ENCODE measurements at regions not wholly inside any gene's neighbourhood (a gene's known extent, or its start where the extent isn't known, plus 50 kb on each side); places are given as distances from the start of the nearest gene placed in this dataset.

DNA sequence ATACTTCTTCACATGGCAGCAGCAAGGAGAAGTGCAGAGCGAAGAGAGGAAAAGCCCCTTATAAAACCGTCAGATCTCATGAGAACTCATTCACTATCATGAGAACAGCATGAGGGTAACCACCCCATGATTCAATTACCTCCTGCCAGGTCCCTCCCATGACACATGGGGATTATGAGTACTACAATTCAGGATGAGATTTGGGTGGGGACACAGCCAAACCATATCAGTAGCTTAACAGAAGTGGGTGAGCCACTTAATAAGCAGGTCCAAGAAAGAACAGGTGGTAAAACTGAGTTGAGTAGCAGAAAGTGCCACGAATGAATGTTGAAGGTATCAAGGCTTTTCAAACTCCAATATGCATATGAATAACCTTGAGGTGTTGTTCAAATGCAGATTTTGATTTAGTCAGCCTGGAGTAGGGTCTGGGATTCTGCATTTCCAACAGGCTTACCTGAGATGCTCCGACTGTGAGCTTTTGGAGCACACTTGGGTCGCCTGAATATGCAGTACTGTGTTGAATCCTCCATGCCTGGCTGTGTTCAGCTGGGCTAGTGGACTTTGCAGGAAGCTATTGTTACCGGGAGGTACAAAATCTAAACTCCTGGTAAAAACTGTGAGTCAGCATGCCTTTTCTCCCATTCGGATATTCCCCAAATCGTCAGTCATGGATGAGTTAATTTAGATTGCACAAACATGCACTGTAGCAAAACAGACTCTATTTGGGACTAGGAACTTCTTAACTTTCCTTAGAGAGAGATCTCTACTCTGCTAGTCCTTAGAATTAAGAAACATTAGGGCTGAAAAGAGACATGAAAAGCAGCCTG, 69.0 kb upstream of the PRKCQ start:
- no peak for DNase-seq
- H3K4me1 ChIP-seq (ENCODE audit: control insufficient read depth, insufficient read depth, low read length): no peaks in the 10 kb centered on the region
- Mint-ChIP-seq H3K27me3 (ENCODE audit: insufficient read depth) (no peaks in the 10 kb centered on the region), H3K9me3 (no peaks in the 10 kb centered on the region), H3K36me3 (ENCODE audit: low read depth) (no peaks in the 10 kb centered on the region), H3K27ac (no peak overlapping the region), H3K4me3 (no peak overlapping the region), H3K4me1 (no peaks in the 10 kb centered on the region)
- TF ChIP-seq, protein P1, sequence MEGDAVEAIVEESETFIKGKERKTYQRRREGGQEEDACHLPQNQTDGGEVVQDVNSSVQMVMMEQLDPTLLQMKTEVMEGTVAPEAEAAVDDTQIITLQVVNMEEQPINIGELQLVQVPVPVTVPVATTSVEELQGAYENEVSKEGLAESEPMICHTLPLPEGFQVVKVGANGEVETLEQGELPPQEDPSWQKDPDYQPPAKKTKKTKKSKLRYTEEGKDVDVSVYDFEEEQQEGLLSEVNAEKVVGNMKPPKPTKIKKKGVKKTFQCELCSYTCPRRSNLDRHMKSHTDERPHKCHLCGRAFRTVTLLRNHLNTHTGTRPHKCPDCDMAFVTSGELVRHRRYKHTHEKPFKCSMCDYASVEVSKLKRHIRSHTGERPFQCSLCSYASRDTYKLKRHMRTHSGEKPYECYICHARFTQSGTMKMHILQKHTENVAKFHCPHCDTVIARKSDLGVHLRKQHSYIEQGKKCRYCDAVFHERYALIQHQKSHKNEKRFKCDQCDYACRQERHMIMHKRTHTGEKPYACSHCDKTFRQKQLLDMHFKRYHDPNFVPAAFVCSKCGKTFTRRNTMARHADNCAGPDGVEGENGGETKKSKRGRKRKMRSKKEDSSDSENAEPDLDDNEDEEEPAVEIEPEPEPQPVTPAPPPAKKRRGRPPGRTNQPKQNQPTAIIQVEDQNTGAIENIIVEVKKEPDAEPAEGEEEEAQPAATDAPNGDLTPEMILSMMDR (conservative IDR thresholded peaks at IDR 0.05): no peak
- H3K4me3 ChIP-seq (ENCODE audit: low read length): no peak overlapping the region
- no peaks in the 10 kb centered on the region for H3K36me3 ChIP-seq (ENCODE audit: control insufficient read depth, insufficient read depth, low read length)
- H3K9ac ChIP-seq (ENCODE audit: extremely low read depth, low read length, poor library complexity, severe bottlenecking): no peak overlapping the region
- 63 to 69% methylated on average over 6 to 8 of the region's 8 CpGs for WGBS, 2 experiments (ENCODE audit: insufficient coverage in 1 of 2, insufficient read length in 1 of 2)
- no peak overlapping the region for H3K27ac ChIP-seq (ENCODE audit: low read depth, low read length)
- no peaks in the 10 kb centered on the region for H3K9me3 ChIP-seq (ENCODE audit: control insufficient read depth, low read length)
- H3K27me3 ChIP-seq (ENCODE audit: control insufficient read depth, insufficient read depth, low read length, poor library complexity, severe bottlenecking): no peaks in the 10 kb centered on the region

DNA sequence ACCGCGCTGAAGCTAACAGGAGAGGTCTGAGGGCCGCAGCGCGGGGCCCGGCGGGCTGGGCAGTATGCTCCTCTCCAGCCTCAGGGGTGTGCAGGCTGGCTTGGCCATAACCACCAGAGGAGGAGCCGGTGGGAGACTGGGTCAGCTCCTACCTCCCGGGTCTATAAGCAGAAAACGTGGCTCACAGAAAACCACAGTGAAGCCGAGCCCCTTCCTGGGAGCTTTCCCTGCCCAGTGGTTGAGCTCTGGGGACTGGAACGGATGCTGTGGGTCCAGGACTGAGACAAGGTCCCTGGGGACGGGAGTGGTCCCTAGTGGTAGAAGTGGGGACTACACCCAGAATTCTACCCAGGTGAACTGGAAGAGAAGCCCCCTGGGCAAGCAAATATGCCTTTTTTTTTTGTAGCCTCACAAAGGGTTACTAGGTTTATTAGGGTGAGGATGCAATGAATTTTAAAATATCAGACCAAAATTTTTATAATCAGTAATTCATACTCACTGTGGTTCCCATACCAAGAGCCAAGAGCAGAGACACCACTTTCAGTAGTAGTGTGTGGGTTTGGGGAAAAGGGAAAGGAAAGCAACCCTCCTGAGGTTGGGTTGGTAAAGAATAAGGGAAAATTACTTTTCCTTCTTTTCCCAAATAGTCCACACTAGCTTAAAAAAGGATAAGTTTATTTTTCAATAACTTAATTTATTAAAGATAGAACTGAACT, 67.9 kb upstream of the PRKCQ start:
- Histone ChIP-seq H3K4me1 (ENCODE audit: control insufficient read depth, insufficient read depth, low read length) (no peaks in the 10 kb centered on the region), H3K9ac (ENCODE audit: extremely low read depth, low read length, poor library complexity, severe bottlenecking) (no peak overlapping the region), H3K36me3 (ENCODE audit: control insufficient read depth, insufficient read depth, low read length) (no peaks in the 10 kb centered on the region), H3K27me3 (ENCODE audit: control insufficient read depth, insufficient read depth, low read length, poor library complexity, severe bottlenecking) (no peaks in the 10 kb centered on the region), H3K27ac (ENCODE audit: low read depth, low read length) (no peak overlapping the region), H3K9me3 (ENCODE audit: control insufficient read depth, low read length) (no peaks in the 10 kb centered on the region), H3K4me3 (ENCODE audit: low read length) (no peak overlapping the region)
- Mint-ChIP-seq H3K27me3 (ENCODE audit: insufficient read depth) (no peaks in the 10 kb centered on the region), H3K4me3 (no peak overlapping the region), H3K9me3 (no peaks in the 10 kb centered on the region), H3K4me1 (no peaks in the 10 kb centered on the region), H3K36me3 (ENCODE audit: low read depth) (no peaks in the 10 kb centered on the region), H3K27ac (no peak overlapping the region)
- TF ChIP-seq, protein P1 (conservative IDR thresholded peaks at IDR 0.05): peak; percentile 92
- 33 to 65% methylated on average over 6 to 13 of the region's 13 CpGs for WGBS, 2 experiments (ENCODE audit: insufficient coverage in 1 of 2, insufficient read length in 1 of 2)
- DNase-seq: peak; percentile 93

DNA sequence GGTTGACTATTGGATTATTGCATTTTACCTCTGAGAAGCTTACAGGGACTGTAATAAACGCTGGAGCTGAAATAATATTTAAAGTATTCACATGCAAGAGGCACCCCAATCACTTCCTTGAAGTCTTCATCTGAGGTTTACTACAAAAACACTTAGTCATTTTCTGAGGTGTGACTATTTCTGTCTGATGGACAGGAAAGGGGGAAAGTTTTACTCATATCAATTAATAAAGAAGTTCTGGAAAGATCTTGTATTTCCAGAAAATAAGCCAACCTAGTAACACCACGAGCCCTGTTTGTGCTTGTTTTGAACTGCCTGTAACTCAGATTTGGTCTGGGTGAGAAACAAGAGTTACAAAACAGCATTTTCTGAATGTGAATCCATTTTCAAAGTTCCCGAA, 63.9 kb upstream of the PRKCQ start:
- Mint-ChIP-seq H3K4me1 (no peaks in the 10 kb centered on the region), H3K27me3 (ENCODE audit: insufficient read depth) (no peaks in the 10 kb centered on the region)
- no peaks in the 10 kb centered on the region for H3K36me3 ChIP-seq (ENCODE audit: control insufficient read depth, insufficient read depth, low read length)

More for the DNA sequence above, 63.9 kb upstream of the PRKCQ start:
- Histone ChIP-seq H3K9me3 (ENCODE audit: control insufficient read depth, low read length) (no peaks in the 10 kb centered on the region), H3K27ac (ENCODE audit: low read depth, low read length) (no peak overlapping the region), H3K4me1 (ENCODE audit: control insufficient read depth, insufficient read depth, low read length) (no peaks in the 10 kb centered on the region), H3K4me3 (ENCODE audit: low read length) (no peak overlapping the region), H3K9ac (ENCODE audit: extremely low read depth, low read length, poor library complexity, severe bottlenecking) (no peak overlapping the region), H3K27me3 (ENCODE audit: control insufficient read depth, insufficient read depth, low read length, poor library complexity, severe bottlenecking) (no peaks in the 10 kb centered on the region)
- Mint-ChIP-seq H3K36me3 (ENCODE audit: low read depth) (no peaks in the 10 kb centered on the region), H3K27ac (no peak overlapping the region), H3K4me3 (no peak overlapping the region), H3K9me3 (no peaks in the 10 kb centered on the region)
- WGBS, 2 experiments (ENCODE audit: insufficient coverage in 1 of 2, insufficient read length in 1 of 2): 95 to 96% methylated on average over 3 of the region's 3 CpGs
- TF ChIP-seq, protein P1 (conservative IDR thresholded peaks at IDR 0.05): no peak
- no peak for DNase-seq

Measured in endodermal cell (in vitro differentiated cells).